ENCODE measurements at regions not wholly inside any gene's neighbourhood (a gene's known extent, or its start where the extent isn't known, plus 50 kb on each side); places are given as distances from the start of the nearest gene placed in this dataset.

DNA sequence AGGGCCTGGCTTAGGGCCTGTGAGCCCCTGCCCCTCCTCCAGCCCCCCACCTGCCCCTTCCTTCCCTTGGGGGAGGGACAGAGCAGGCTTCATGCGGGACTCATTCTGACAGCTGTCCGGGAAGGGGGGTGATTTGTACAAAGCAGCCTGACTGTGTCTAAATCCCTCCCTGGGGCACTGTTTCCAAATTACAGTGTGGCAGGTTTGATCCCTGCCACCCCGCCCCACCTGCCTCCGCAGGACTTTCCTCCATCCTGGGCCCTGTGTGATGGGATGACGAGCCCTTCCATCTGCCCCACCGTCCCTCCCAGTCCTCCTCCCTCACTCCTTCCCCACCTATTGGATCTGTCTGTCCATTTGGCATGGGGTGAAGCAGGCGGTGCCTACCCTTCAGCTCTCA, 363.9 kb downstream of the BCL11B start:
- TF ChIP-seq, protein P1, sequence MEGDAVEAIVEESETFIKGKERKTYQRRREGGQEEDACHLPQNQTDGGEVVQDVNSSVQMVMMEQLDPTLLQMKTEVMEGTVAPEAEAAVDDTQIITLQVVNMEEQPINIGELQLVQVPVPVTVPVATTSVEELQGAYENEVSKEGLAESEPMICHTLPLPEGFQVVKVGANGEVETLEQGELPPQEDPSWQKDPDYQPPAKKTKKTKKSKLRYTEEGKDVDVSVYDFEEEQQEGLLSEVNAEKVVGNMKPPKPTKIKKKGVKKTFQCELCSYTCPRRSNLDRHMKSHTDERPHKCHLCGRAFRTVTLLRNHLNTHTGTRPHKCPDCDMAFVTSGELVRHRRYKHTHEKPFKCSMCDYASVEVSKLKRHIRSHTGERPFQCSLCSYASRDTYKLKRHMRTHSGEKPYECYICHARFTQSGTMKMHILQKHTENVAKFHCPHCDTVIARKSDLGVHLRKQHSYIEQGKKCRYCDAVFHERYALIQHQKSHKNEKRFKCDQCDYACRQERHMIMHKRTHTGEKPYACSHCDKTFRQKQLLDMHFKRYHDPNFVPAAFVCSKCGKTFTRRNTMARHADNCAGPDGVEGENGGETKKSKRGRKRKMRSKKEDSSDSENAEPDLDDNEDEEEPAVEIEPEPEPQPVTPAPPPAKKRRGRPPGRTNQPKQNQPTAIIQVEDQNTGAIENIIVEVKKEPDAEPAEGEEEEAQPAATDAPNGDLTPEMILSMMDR (IDR thresholded peaks at IDR 0.05; ENCODE audit: low read depth, low read length) = no peak
- TF ChIP-seq POLR2A (IDR thresholded peaks at IDR 0.05; ENCODE audit: extremely low read depth, insufficient read length) = no peak
- TF ChIP-seq MYC (IDR thresholded peaks at IDR 0.05; ENCODE audit: low read depth, low read length) = no peak

Measured in NB4 (cell line).